IPS-18a (cell line): ENCODE measurements at regions not wholly inside any gene's neighbourhood (a gene's known extent, or its start where the extent isn't known, plus 50 kb on each side); places are given as distances from the start of the nearest gene placed in this dataset.

Source experiments
- H3K27ac ChIP-seq: one replicate; pipeline ENCODE4 v1.5.1; 2013; ENCODE audit warnings: low read length
- H3K27me3 ChIP-seq: one replicate; pipeline ENCODE4 v1.6.1; 2013; ENCODE audit warnings: mild to moderate bottlenecking, low read length; ENCODE audit not compliant: control insufficient read depth, insufficient read depth
- H3K36me3 ChIP-seq: one replicate; pipeline ENCODE4 v1.6.1; 2013; ENCODE audit warnings: low read depth, low read length; ENCODE audit not compliant: control insufficient read depth
- H3K4me1 ChIP-seq: one replicate; pipeline ENCODE4 v1.6.1; 2013; ENCODE audit warnings: low read depth, low read length; ENCODE audit not compliant: control insufficient read depth
- H3K4me3 ChIP-seq: one replicate; pipeline ENCODE4 v1.5.1; 2013; ENCODE audit warnings: low read length
- H3K9ac ChIP-seq: one replicate; pipeline ENCODE4 v1.6.1; 2013; ENCODE audit warnings: mild to moderate bottlenecking, low read length, moderate library complexity
- H3K9me3 ChIP-seq: one replicate; pipeline ENCODE4 v1.6.1; 2013; ENCODE audit warnings: low read depth, low read length; ENCODE audit not compliant: control insufficient read depth

DNA sequence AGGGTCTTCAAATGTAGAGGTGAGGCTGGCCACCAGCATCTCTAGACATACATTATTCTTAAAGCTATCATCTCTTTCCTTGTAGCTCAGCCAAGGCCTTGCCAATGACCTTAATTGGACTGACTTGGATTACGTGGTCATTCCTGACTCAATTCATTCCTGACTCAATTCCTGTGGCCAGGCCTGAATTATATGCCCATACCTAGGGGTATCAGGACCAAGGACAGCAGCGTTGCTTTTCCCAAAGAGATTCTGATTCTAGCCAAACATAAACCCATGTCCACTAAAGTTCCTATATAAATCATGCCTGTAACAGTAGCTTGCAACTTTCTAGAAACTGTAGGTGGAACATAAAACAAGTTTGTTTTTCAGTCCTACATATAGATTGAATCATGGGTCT, 231.7 kb downstream of the ARL6IP6 start:
- no peaks in the 10 kb centered on the region for H3K27me3 ChIP-seq
- no peaks in the 10 kb centered on the region for H3K9me3 ChIP-seq
- H3K9ac ChIP-seq, result no peak overlapping the region
- no peak overlapping the region for H3K27ac ChIP-seq
- no peaks in the 10 kb centered on the region for H3K4me1 ChIP-seq
- no peaks in the 10 kb centered on the region for H3K36me3 ChIP-seq
- no peak overlapping the region for H3K4me3 ChIP-seq

DNA sequence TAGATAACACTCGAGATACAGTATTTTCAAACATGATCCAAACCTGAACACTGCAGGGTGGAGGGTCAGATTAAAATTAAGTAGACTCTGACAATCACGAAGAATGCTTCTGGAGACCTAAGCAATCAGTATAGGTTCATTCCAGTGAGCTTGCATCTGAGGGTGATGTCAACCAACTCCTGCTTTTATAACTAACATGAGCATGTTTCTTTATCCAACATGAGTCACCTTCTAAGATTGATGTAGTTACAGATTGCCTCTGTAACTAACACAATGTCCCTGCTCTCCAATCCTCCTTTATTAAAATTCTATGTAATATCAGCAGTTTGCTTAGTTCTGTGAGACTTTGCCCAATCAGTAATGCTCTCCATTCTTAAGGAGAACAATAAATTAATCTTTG, 225.7 kb downstream of the ARL6IP6 start:
- H3K36me3 ChIP-seq, result no peaks in the 10 kb centered on the region
- no peaks in the 10 kb centered on the region for H3K27me3 ChIP-seq
- no peaks in the 10 kb centered on the region for H3K4me1 ChIP-seq
- H3K27ac ChIP-seq, result no peak overlapping the region
- no peaks in the 10 kb centered on the region for H3K9me3 ChIP-seq
- no peak overlapping the region for H3K9ac ChIP-seq
- no peak overlapping the region for H3K4me3 ChIP-seq

DNA sequence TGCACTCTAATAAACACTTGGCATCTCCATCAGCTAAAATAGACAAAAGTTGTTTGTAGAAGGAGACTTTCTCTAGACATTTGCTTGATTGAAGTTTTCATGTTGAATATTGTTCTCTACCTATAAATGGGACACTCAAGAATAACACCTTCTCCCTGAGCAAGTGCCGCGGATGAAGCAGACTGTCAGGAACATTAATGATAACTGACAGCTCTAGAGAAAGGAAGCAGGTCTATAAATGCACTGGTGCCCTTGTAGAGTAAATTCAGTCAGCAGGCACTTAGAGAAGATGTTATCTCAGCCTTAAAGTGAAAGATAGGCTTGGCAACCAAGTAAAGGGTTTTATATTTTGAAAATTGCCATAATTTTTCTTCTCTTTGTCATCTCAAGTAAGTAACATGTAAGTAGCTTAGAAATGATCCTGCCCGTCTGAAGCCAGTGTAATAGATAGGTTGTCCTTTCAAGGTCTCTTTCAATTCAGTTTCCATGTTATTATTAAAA, 224.6 kb downstream of the ARL6IP6 start:
- Histone ChIP-seq H3K4me3 (no peak overlapping the region), H3K4me1 (no peaks in the 10 kb centered on the region), H3K9ac (no peak overlapping the region), H3K36me3 (no peaks in the 10 kb centered on the region), H3K9me3 (peaks cover under 1% of the 10 kb centered on the region), H3K27me3 (no peaks in the 10 kb centered on the region), H3K27ac (no peak overlapping the region)

DNA sequence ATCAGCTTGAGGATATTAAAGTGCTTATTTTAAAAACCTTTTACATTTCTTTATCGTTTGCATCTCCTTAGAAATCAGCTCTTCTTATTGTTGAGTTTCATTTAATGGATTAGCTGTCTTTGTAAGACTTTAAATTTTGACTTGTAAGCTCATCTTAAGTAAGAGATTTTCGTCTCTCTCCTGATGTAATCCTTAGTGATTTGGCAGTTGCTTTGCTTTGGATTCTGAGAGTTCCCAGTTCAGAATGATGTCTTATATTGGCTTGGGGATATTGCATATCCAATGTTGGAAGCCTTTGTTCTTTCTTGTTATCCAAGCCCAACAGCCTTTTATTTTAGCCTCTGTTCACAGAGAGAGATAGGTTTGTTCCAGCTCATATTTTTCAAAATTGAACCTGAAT, 212.1 kb downstream of the ARL6IP6 start:
- no peak overlapping the region for H3K4me3 ChIP-seq
- H3K27ac ChIP-seq, result no peak overlapping the region
- no peaks in the 10 kb centered on the region for H3K36me3 ChIP-seq
- H3K4me1 ChIP-seq, result no peaks in the 10 kb centered on the region
- no peaks in the 10 kb centered on the region for H3K9me3 ChIP-seq
- no peak overlapping the region for H3K9ac ChIP-seq
- H3K27me3 ChIP-seq, result no peaks in the 10 kb centered on the region

GRCh38 chr2:152929628-152930027, 211.2 kb downstream of the ARL6IP6 start:
- Histone ChIP-seq H3K27me3 (no peaks in the 10 kb centered on the region), H3K36me3 (no peaks in the 10 kb centered on the region), H3K9ac (no peak overlapping the region), H3K27ac (no peak overlapping the region), H3K9me3 (no peaks in the 10 kb centered on the region), H3K4me3 (no peak overlapping the region), H3K4me1 (no peaks in the 10 kb centered on the region)

DNA sequence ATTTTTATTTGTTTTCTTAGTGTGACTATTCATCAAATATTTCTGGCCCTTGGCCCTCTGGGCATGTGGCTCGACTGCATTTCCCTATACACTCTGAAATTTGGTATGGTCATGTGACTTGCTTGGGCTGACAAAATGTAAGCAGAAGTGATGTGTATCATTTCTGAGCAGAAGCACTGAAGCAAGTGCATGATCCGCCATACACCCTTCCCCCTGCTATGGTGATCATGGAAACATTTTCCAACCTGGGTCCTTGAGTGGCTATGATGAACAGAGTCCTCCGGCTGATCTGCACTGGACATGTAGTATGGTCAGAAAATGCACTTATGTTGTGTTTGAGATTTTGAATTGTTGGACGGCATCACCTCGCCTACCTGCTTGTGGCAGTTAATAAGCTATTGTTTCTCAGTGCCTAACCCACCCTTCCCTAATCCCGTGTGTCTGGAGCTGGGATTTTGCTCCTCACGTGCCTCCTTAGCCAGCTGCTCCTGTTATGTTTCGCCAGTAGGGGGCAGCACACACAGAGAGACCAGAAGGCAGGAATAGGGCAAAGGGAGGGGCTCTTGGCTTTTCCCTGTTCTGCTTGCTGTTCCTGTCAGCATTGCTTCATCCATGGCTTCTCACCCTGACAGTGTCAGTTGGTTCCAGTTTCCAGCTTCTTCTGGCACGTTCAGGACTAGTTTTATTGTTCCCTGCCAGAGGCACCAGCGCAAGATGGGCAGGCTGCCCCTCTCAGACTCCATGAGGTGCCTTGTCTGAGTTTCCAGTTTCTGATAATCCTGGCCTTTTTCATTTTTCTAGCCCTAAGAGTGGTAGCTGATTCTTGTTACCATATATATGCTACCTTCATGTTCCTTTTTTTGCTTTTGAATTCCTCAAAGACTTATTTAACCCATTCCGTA, 207.4 kb downstream of the ARL6IP6 start:
- H3K4me1 ChIP-seq, result no peaks in the 10 kb centered on the region
- no peaks in the 10 kb centered on the region for H3K9me3 ChIP-seq
- no peaks in the 10 kb centered on the region for H3K36me3 ChIP-seq
- no peak overlapping the region for H3K4me3 ChIP-seq
- no peak overlapping the region for H3K27ac ChIP-seq
- no peak overlapping the region for H3K9ac ChIP-seq
- H3K27me3 ChIP-seq, result no peaks in the 10 kb centered on the region

DNA sequence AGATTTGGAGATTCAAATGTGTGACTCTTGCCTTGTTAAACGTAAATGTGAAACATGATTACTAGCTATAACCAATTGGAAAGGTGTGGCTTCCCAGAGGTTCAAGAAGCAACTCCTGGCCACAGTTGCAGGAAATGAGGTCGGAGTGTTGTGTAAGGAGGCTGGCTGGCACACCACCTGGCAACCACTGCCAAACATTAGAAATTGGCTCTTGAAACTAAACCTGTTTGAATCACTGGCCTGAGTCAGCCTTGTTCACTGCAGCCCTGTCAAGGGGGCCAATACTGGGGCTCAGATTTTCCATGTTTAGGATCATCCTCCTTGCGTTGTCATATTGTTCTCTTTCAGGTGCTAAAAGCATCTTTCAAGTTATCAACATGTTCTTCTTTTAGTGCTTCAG, 206.3 kb downstream of the ARL6IP6 start:
- H3K27me3 ChIP-seq, result no peaks in the 10 kb centered on the region
- H3K4me3 ChIP-seq, result no peak overlapping the region
- H3K4me1 ChIP-seq, result no peaks in the 10 kb centered on the region
- H3K9me3 ChIP-seq, result no peaks in the 10 kb centered on the region
- no peak overlapping the region for H3K27ac ChIP-seq
- H3K36me3 ChIP-seq, result no peaks in the 10 kb centered on the region
- no peak overlapping the region for H3K9ac ChIP-seq

DNA sequence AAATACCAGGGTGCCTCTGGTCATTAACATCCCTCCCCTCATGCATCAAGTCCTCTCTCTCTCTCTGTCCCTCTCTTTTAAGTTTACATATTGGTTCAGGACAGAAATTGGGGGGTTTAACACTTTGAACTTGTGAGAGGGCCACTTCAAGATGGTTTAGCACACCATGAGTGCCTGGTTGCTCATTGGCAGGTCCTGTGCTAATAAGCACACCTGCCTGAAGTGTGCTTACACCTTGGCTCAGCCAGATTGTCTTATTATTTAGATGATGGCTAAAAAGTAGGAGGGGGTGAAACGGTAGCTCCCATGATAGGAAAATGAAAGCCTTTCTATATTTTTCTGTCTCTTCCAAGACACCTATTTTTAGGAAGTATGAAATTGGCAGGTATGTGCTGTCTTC, 205.8 kb downstream of the ARL6IP6 start:
- Histone ChIP-seq H3K4me1 (no peaks in the 10 kb centered on the region), H3K4me3 (no peak overlapping the region), H3K9ac (no peak overlapping the region), H3K27ac (no peak overlapping the region), H3K27me3 (no peaks in the 10 kb centered on the region), H3K36me3 (no peaks in the 10 kb centered on the region), H3K9me3 (no peaks in the 10 kb centered on the region)

DNA sequence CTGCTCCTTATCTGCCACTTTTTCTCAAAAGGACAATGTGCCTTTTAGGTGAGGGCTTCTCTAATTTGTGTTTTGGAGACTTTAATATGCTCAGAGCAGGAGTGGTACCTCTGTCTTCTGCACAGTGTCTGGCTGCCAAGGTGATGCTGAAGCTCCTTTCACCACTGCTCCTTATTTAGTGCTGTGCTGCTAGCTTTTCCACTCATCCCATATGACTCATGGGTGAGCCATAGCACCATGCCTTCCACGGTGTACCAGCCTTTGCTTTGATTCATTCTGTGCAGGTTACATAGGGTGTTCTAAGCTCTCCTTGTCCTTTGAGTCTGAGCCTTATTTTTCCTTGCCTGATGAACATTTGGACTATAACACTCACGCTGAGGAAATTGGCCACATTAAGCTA, 202.4 kb downstream of the ARL6IP6 start:
- H3K27me3 ChIP-seq, result no peaks in the 10 kb centered on the region
- no peaks in the 10 kb centered on the region for H3K36me3 ChIP-seq
- H3K9me3 ChIP-seq, result no peaks in the 10 kb centered on the region
- no peak overlapping the region for H3K27ac ChIP-seq
- H3K4me1 ChIP-seq, result no peaks in the 10 kb centered on the region
- H3K4me3 ChIP-seq, result no peak overlapping the region
- no peak overlapping the region for H3K9ac ChIP-seq

GRCh38 chr2:152910970-152911369, 192.6 kb downstream of the ARL6IP6 start:
- Histone ChIP-seq H3K27ac (no peak overlapping the region), H3K9ac (no peak overlapping the region), H3K4me1 (no peaks in the 10 kb centered on the region), H3K27me3 (no peaks in the 10 kb centered on the region), H3K36me3 (no peaks in the 10 kb centered on the region), H3K9me3 (no peaks in the 10 kb centered on the region), H3K4me3 (no peak overlapping the region)

DNA sequence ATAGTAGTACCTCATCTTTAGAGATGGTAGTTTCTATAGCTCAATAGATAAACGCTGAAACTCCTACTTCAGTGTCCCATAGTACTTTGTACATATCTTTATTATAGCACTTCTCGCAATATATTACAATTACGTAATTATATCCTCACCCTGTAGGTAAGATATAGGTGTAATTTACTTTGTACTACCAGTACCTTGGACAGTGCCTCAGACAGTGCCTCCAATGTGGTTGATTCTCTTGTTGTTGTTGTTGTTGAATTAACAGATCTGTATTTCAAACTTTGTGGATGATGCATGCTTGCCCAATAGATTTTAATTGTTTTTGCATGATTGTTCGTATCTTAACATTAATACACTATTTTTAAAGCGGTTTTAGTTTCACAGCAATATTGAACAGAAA, 188.6 kb downstream of the ARL6IP6 start:
- Histone ChIP-seq H3K27ac (no peak overlapping the region), H3K9me3 (no peaks in the 10 kb centered on the region), H3K4me3 (no peak overlapping the region), H3K4me1 (no peaks in the 10 kb centered on the region), H3K27me3 (no peaks in the 10 kb centered on the region), H3K9ac (no peak overlapping the region), H3K36me3 (no peaks in the 10 kb centered on the region)

- no peaks in the 10 kb centered on the region for H3K36me3 ChIP-seq
- no peaks in the 10 kb centered on the region for H3K27me3 ChIP-seq
- H3K9ac ChIP-seq, result no peak overlapping the region
- no peak overlapping the region for H3K4me3 ChIP-seq
- H3K27ac ChIP-seq, result no peak overlapping the region
- no peaks in the 10 kb centered on the region for H3K4me1 ChIP-seq
- no peaks in the 10 kb centered on the region for H3K9me3 ChIP-seq
Measured at GRCh38 chr2:152894051-152894450, 175.6 kb downstream of the ARL6IP6 start.
